Duodenal mucosa (tissue), 2 donors: ENCODE measurements at regions not wholly inside any gene's neighbourhood (a gene's known extent, or its start where the extent isn't known, plus 50 kb on each side); places are given as distances from the start of the nearest gene placed in this dataset.

Experiments used
- H3K27ac ChIP-seq: one replicate; pipeline ENCODE4 v1.7.0; 2013; ENCODE audit warnings: low read depth, low read length
- H3K27me3 ChIP-seq, 2 donors: one replicate each; pipeline ENCODE4 v1.7.0; 2013; ENCODE audit warnings: low read length in 2 of 2, control low read depth in 1 of 2; ENCODE audit not compliant: insufficient read depth in 2 of 2, control insufficient read depth in 1 of 2
- H3K36me3 ChIP-seq, 2 donors: one replicate each; pipeline ENCODE4 v1.7.0; 2013; ENCODE audit warnings: low read length in 2 of 2, control low read depth in 1 of 2; ENCODE audit not compliant: insufficient read depth in 2 of 2, control insufficient read depth in 1 of 2
- H3K4me1 ChIP-seq, 2 donors: one replicate each; pipeline ENCODE4 v1.7.0; 2013; ENCODE audit warnings: low read length in 2 of 2, control low read depth in 1 of 2; ENCODE audit not compliant: insufficient read depth in 2 of 2, control insufficient read depth in 1 of 2
- H3K4me3 ChIP-seq, 2 donors: one replicate each; pipeline ENCODE4 v1.7.0; 2013; ENCODE audit warnings: low read length in 2 of 2, low read depth in 1 of 2
- H3K9ac ChIP-seq, 2 donors: one replicate each; pipeline ENCODE4 v1.7.0; 2013; ENCODE audit warnings: low read length in 2 of 2, low read depth in 1 of 2
- H3K9me3 ChIP-seq, 2 donors: one replicate each; pipeline ENCODE4 v1.7.0; 2013; ENCODE audit warnings: low read length in 2 of 2, control low read depth in 1 of 2; ENCODE audit not compliant: control insufficient read depth in 1 of 2

DNA sequence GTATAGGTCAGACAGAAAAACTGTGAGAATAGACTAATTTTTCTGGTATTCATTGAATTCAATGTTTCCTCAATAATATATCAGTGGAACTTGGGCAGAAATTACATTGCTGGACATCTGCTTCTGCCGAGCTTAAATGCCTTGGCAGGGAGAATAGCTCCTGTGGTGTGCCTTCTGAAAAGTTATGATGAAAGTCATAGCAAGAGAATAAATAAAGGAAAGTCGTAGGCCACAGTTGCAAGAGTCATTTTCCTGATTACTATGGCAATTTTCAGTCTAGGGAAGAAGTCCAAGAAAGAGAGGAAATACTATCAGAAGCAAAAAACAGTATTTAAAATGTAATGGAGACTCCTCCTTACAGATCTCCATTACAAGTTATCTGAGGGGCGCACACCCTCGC lies 1596.1 kb upstream of the WWC1 start:
- no peaks in the 10 kb centered on the region for H3K9me3 ChIP-seq
- no peaks in the 10 kb centered on the region for H3K4me1 ChIP-seq
- H3K9ac ChIP-seq = no peak overlapping the region
- H3K4me3 ChIP-seq = no peak overlapping the region
- H3K27me3 ChIP-seq = no peaks in the 10 kb centered on the region
- H3K36me3 ChIP-seq = no peaks in the 10 kb centered on the region
- no peak overlapping the region for H3K27ac ChIP-seq

DNA sequence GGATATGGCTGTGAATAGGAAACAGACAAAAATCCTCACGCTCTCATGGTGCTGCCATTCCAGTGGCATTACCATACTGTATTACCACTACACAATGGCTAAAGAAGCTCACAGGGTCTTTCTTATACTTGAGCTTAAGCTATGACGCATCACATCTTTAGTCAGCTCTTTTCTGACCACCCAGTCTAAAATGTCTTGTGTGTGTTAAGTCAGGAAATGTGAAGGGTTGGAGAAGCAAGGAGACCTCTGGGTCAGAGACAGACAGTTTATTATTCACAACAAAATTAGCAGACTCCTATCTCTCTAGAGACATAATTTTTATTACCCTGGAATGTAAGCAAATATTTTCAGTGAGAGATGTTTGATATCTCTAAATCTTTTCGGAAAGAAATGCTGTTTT lies 1583.2 kb upstream of the WWC1 start:
- H3K36me3 ChIP-seq = no peaks in the 10 kb centered on the region
- H3K9me3 ChIP-seq = peaks cover 0 to 4% of the 10 kb centered on the region in 2 donors
- no peaks in the 10 kb centered on the region for H3K4me1 ChIP-seq
- no peak overlapping the region for H3K27ac ChIP-seq
- H3K27me3 ChIP-seq = no peaks in the 10 kb centered on the region
- H3K9ac ChIP-seq = no peak overlapping the region
- no peak overlapping the region for H3K4me3 ChIP-seq

DNA sequence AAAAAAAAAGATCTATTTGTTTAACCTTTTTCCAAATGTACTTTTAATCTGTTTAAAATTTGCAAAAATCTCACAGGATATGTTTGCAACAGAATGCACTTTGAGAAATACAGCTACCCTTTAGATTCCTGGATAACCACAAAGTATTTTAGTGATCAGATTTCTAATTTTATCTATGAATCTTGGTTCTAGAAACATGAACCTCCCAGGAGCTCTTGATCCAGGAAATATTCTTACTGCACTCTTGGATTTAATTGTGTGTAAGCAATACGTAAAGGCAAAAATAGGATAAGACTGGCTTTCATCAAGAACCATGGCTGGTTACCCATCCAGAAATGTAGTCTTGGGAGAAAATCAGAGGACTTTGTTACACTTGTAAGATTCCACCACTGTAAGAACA lies 1581.8 kb upstream of the WWC1 start:
- Histone ChIP-seq H3K4me1 (no peaks in the 10 kb centered on the region), H3K36me3 (no peaks in the 10 kb centered on the region), H3K27ac (no peak overlapping the region), H3K9ac (no peak overlapping the region), H3K4me3 (no peak overlapping the region), H3K9me3 (peaks cover 2 to 4% of the 10 kb centered on the region in 2 donors), H3K27me3 (no peaks in the 10 kb centered on the region)

DNA sequence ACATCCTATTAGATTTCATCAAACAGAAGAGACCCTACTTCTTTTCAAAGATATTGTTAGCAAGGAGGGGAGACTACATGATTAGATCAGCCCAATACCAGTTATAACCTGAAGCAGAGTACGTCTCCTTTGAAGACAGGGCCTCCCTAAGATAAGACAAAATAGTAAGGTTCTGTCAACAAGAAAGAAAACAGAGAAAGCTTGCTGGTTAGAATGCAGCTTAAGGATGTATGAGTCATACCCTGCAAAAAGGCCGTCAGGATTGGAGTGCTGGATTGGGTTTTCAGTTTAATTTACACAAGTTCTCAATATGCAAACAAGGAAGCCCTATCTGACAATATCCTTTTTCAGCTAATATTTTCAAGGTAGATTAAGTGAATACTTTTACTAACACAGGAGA lies 1581.2 kb upstream of the WWC1 start:
- Histone ChIP-seq H3K4me1 (no peaks in the 10 kb centered on the region), H3K4me3 (no peak overlapping the region), H3K36me3 (no peaks in the 10 kb centered on the region), H3K27ac (no peak overlapping the region), H3K27me3 (no peaks in the 10 kb centered on the region), H3K9ac (no peak overlapping the region), H3K9me3 (peaks cover 2 to 4% of the 10 kb centered on the region in 2 donors)

DNA sequence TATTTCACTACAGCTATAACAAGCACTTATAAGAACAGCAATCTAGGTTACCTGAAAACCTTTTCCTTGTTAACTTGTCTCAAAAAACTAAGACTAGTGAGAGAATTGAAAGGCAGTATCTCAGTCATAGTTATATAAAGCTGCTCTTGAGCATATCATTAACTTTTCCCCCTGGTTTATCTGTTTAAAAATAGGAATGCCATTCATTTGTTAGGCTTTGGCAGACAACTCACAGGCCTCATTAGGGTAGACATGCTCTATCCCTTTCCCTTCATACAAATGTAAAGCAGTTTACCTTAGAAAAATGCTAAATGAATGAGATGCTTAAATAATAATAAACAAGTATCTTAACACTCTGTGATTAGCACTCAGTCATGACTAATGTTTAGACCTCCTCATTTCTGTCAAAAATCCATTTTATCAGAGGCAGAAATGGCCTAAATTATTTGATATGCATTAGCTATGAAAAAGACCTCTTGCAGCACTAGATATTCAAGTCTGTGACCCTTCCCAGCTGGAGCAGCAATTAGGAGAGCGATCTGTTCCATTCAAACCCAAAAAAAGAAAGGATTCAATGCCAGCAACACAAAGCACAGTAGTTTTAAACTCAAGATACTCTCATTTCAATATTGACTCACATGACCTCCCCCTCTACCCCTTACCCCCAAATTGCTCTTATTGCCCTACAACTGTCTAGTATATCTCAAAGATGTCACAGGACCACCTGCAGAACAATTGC lies 1578.8 kb upstream of the WWC1 start:
- no peaks in the 10 kb centered on the region for H3K4me1 ChIP-seq
- no peak overlapping the region for H3K4me3 ChIP-seq
- H3K9ac ChIP-seq = no peak overlapping the region
- peaks cover 2 to 4% of the 10 kb centered on the region in 2 donors for H3K9me3 ChIP-seq
- no peak overlapping the region for H3K27ac ChIP-seq
- no peaks in the 10 kb centered on the region for H3K36me3 ChIP-seq
- H3K27me3 ChIP-seq = no peaks in the 10 kb centered on the region

DNA sequence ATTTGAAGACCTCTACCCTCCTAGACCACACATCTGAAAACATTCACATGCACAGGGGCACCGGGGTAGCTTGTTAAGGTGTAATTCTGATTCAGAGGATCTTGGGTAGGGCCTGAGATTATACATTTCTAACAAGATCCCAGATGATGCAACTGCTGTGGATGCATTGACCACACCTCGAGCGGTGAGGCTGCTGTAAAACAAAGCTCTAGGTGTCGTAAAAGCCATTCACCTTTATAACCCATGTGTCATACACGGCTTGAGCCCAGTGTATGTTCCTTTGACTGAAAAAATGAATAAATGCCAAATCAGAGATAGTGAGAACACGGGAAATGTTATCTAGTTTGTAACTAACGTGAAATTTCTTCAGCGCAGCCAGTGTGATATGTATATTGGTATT lies 1578.2 kb upstream of the WWC1 start:
- Histone ChIP-seq H3K36me3 (no peaks in the 10 kb centered on the region), H3K4me1 (no peaks in the 10 kb centered on the region), H3K27me3 (no peaks in the 10 kb centered on the region), H3K9me3 (peaks cover under 1 to 2% of the 10 kb centered on the region in 2 donors), H3K27ac (no peak overlapping the region), H3K9ac (no peak overlapping the region), H3K4me3 (no peak overlapping the region)

DNA sequence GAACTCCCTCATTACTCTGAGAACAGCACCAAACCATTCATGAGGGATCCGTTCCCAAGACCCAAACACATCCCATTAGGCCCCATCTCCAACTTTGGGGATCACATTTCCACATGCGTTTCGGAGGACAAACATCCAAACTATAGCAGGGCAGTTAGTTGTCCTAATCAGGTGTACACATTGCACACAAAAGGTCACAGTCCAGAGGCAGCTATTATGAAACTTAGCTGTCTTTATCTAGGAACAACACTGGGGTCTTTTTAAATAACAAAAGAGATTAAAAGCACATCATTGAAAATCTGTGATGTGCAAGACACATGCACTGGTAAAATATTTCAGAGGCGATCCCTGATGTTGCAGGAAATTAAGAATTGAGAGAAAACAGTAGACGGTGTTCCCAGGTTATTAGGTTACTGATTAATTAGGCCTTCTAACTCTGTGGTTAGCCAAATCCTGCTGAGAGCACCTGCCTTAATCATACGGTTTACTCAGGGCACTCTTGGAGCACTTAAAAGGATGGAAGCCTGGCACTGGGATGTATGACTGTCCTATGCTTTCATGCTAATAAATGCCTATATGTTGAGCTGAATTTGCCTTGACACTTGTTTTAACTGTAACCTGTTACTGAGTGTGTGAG lies 1574.5 kb upstream of the WWC1 start:
- Histone ChIP-seq H3K36me3 (no peaks in the 10 kb centered on the region), H3K4me3 (no peak overlapping the region), H3K9me3 (peaks cover 0 to 2% of the 10 kb centered on the region in 2 donors), H3K27ac (no peak overlapping the region), H3K4me1 (no peaks in the 10 kb centered on the region), H3K27me3 (no peaks in the 10 kb centered on the region), H3K9ac (no peak overlapping the region)

DNA sequence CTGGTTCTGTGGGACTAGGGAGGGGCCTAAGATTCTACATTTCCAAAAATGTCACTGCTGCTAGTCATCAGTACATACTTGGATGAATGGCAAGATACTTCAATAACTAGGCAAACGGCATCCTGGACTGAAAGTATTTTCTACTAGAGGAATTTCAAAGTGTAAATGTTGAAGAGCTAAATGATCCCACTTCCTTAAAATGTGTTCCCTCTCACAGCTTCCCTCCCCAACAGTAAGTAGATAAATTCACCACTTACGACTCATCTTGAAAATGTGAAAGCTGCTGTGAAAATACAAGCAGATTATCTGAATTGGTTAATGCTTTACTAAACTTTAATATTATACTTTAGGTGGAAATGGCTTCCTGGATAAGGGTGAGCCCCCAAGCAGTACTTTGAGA lies 1571.5 kb upstream of the WWC1 start:
- Histone ChIP-seq H3K27ac (no peak overlapping the region), H3K9ac (no peak overlapping the region), H3K4me3 (no peak overlapping the region), H3K27me3 (no peaks in the 10 kb centered on the region), H3K4me1 (no peaks in the 10 kb centered on the region), H3K9me3 (no peaks in the 10 kb centered on the region), H3K36me3 (no peaks in the 10 kb centered on the region)

DNA sequence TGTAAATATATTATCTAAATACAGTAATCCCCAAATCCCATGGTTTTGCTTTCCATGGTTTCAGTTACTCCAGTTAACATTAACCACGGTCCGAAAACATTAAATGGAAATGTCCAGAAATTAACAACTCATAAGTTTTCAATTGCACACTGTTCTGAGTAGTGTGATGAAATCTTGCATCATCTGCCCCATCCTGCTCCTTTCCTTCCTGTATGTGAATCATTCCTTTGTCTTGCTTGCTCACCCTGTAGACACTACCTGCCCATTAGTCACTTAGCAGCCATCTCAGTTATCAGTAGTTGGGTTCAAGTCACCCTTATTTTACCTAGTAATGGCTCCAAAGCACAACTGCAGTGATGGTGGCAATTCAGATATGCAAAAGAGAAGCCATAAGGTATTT lies 1568.5 kb upstream of the WWC1 start:
- H3K27me3 ChIP-seq = no peaks in the 10 kb centered on the region
- no peak overlapping the region for H3K4me3 ChIP-seq
- H3K9me3 ChIP-seq = no peaks in the 10 kb centered on the region
- H3K4me1 ChIP-seq = no peaks in the 10 kb centered on the region
- H3K27ac ChIP-seq = no peak overlapping the region
- H3K36me3 ChIP-seq = no peaks in the 10 kb centered on the region
- no peak overlapping the region for H3K9ac ChIP-seq

DNA sequence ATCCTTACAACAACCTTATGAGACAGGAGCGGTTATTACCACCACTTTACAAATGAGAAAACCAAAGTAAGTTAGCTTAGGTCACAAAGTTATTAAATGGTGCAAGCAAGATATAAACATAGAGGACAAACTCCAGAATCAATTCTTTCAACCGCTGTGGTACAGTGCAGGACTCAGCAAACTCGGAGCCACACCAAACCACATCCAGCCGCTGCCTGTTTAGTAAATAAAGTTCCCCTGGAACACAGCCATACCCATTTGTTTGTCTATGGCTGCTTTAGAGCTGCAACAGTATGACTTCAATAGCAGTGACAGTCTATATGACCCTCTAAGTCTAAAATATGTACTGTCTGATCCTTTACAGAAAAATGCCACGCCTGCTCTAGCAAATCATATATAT lies 1567.2 kb upstream of the WWC1 start:
- no peaks in the 10 kb centered on the region for H3K36me3 ChIP-seq
- H3K4me3 ChIP-seq = no peak overlapping the region
- no peaks in the 10 kb centered on the region for H3K4me1 ChIP-seq
- H3K9ac ChIP-seq = no peak overlapping the region
- no peaks in the 10 kb centered on the region for H3K27me3 ChIP-seq
- H3K9me3 ChIP-seq = no peaks in the 10 kb centered on the region
- H3K27ac ChIP-seq = no peak overlapping the region
